ENCODE measurements at regions not wholly inside any gene's neighbourhood (a gene's known extent, or its start where the extent isn't known, plus 50 kb on each side); places are given as distances from the start of the nearest gene placed in this dataset.

GRCh38 chr6:141914646-141915045, 218.1 kb upstream of the GJE1 start:
- no peaks in the 10 kb centered on the region for H3K36me3 ChIP-seq
- no peak overlapping the region for H3K4me3 ChIP-seq
- DNase-seq (no peak), ATAC-seq (no peak)
- H3K9me3 ChIP-seq = no peaks in the 10 kb centered on the region
- no peaks in the 10 kb centered on the region for H3K4me1 ChIP-seq
- 60 to 69% (median 63%) methylated on average over 2 of the region's 2 CpGs for WGBS, 4 donors
- H3K27me3 ChIP-seq = no peaks in the 10 kb centered on the region
- H3K27ac ChIP-seq = no peak overlapping the region
- intact Hi-C loops (cut with DNase I) = no loop called here
- TF ChIP-seq POLR2A (IDR thresholded peaks at IDR 0.05) (no peak), CTCF (IDR thresholded peaks at IDR 0.05) (no peak)

- H3K9me3 ChIP-seq = peaks cover 0 to 3% (median 0%) of the 10 kb centered on the region in 12 donors
Measured at GRCh38 chr6:141906569-141907080, 226.1 kb upstream of the GJE1 start.

GRCh38 chr6:141890661-141891060, 242.1 kb upstream of the GJE1 start:
- DNase-seq = no peak
- no peak overlapping the region for H3K4me3 ChIP-seq
- peaks cover 0 to 23% (median 0%) of the 10 kb centered on the region in 12 donors for H3K9me3 ChIP-seq
- ATAC-seq = no peak
- WGBS, 4 donors = 61 to 94% (median 71%) methylated on average over 2 of the region's 2 CpGs
- intact Hi-C loops (cut with DNase I) = no loop called here
- H3K36me3 ChIP-seq = no peaks in the 10 kb centered on the region
- no peak for TF ChIP-seq CTCF (IDR thresholded peaks at IDR 0.05)
- TF ChIP-seq POLR2A (IDR thresholded peaks at IDR 0.05) = no peak
- no peaks in the 10 kb centered on the region for H3K27me3 ChIP-seq
- H3K4me1 ChIP-seq = no peaks in the 10 kb centered on the region
- H3K27ac ChIP-seq = no peak overlapping the region

More at GRCh38 chr6:141906569-141907080, 226.1 kb upstream of the GJE1 start:
- TF ChIP-seq CTCF (IDR thresholded peaks at IDR 0.05) = no peak
- Histone ChIP-seq H3K27me3 (no peaks in the 10 kb centered on the region), H3K27ac (no peak overlapping the region), H3K4me3 (no peak overlapping the region), H3K36me3 (no peaks in the 10 kb centered on the region), H3K4me1 (no peaks in the 10 kb centered on the region)
- no peak for DNase-seq
- intact Hi-C loops (cut with DNase I) = no loop called here
- ATAC-seq = no peak

GRCh38 chr6:141884850-141885249, 247.9 kb upstream of the GJE1 start:
- no peaks in the 10 kb centered on the region for H3K27me3 ChIP-seq
- ATAC-seq = no peak
- peaks cover 0 to 30% (median 7%) of the 10 kb centered on the region in 12 donors for H3K9me3 ChIP-seq
- no peak overlapping the region for H3K4me3 ChIP-seq
- no peak overlapping the region for H3K27ac ChIP-seq
- no peak for DNase-seq
- no peaks in the 10 kb centered on the region for H3K36me3 ChIP-seq
- intact Hi-C loops (cut with DNase I) = no loop called here
- no peaks in the 10 kb centered on the region for H3K4me1 ChIP-seq
- no peak for TF ChIP-seq CTCF (IDR thresholded peaks at IDR 0.05)
- TF ChIP-seq POLR2A (IDR thresholded peaks at IDR 0.05) = no peak
- 94 to 95% (median 95%) methylated on average over 2 of the region's 2 CpGs for WGBS, 4 donors

All from heart left ventricle (tissue), 16 donors.